ENCODE measurements at regions not wholly inside any gene's neighbourhood (a gene's known extent, or its start where the extent isn't known, plus 50 kb on each side); places are given as distances from the start of the nearest gene placed in this dataset.

DNA sequence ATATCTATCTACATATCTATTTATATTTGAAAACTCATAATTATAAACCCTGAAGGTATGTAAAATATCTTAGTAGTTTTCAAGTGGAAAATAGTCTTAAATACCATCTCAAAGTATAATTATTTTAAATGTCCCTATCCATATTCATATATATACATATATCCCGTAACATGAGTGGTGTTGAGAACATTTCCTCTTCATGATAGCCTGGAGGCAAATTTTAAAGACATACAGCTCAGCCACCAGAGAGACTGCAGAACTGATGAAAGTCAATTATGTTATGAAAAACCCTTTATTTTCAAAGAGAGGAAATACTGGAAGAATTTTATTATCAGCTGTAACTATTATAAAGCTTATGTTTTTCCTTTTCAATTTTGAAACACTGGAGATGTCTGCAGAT, 1806.7 kb upstream of the PCDH7 start:
- no peaks in the 10 kb centered on the region for H3K9me2 ChIP-seq
- H3K79me2 ChIP-seq (ENCODE audit: insufficient read depth), result no peaks in the 10 kb centered on the region
- no peaks in the 10 kb centered on the region for H3K4me1 ChIP-seq (ENCODE audit: control insufficient read depth in 1 of 2, insufficient read depth in 2 of 2, low read depth in 1 of 2, low read length in 1 of 2)
- ChIA-PET POLR2A (no interaction called here), CTCF (no interaction called here)
- no peaks in the 10 kb centered on the region for H3K9me3 ChIP-seq
- no peak overlapping the region for H2AFZ ChIP-seq (ENCODE audit: low read depth)
- no peak overlapping the region for H3K4me2 ChIP-seq
- H3K27ac ChIP-seq (ENCODE audit: low read depth in 2 of 2, low read length in 1 of 2), result no peak overlapping the region
- no peak overlapping the region for H3K4me3 ChIP-seq (ENCODE audit: low read depth in 2 of 2, low read length in 1 of 2)
- no peak for DNase-seq
- 0% methylated on average over 1 of the region's 1 CpG for WGBS (ENCODE audit: low lambda C conversion rate)
- no peak overlapping the region for H3K9ac ChIP-seq
- TF ChIP-seq RXRA (IDR thresholded peaks at IDR 0.05; ENCODE audit: borderline replicate concordance, low read depth) (no peak), FOXJ3 (CRISPR knock-in tag; IDR thresholded peaks at IDR 0.05) (no peak), FOSL2 (IDR thresholded peaks at IDR 0.05; ENCODE audit: borderline replicate concordance, low read depth) (no peak), EP300 (IDR thresholded peaks at IDR 0.05; ENCODE audit: borderline replicate concordance in 1 of 2, low read depth in 1 of 2, low read length in 1 of 2) (no peak), TAF1 (IDR thresholded peaks at IDR 0.05; ENCODE audit: borderline replicate concordance, low read depth, low read length) (no peak), GABPA (IDR thresholded peaks at IDR 0.05; ENCODE audit: low read depth) (no peak), YY1 (IDR thresholded peaks at IDR 0.05; ENCODE audit: low read depth) (no peak), MEF2A (IDR thresholded peaks at IDR 0.05; ENCODE audit: borderline replicate concordance, low read depth) (no peak), SMC3 (IDR thresholded peaks at IDR 0.05; ENCODE audit: low read depth, low read length) (no peak), ELF1 (IDR thresholded peaks at IDR 0.05) (no peak), EZH2phosphoT487 (IDR thresholded peaks at IDR 0.05; ENCODE audit: borderline replicate concordance, low read depth) (no peak), JUND (IDR thresholded peaks at IDR 0.05) (no peak)
- TF ChIP-seq, protein P1, sequence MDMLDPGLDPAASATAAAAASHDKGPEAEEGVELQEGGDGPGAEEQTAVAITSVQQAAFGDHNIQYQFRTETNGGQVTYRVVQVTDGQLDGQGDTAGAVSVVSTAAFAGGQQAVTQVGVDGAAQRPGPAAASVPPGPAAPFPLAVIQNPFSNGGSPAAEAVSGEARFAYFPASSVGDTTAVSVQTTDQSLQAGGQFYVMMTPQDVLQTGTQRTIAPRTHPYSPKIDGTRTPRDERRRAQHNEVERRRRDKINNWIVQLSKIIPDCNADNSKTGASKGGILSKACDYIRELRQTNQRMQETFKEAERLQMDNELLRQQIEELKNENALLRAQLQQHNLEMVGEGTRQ (IDR thresholded peaks at IDR 0.05; ENCODE audit: borderline replicate concordance, low read depth, low read length), result no peak
- TF ChIP-seq, protein P2, sequence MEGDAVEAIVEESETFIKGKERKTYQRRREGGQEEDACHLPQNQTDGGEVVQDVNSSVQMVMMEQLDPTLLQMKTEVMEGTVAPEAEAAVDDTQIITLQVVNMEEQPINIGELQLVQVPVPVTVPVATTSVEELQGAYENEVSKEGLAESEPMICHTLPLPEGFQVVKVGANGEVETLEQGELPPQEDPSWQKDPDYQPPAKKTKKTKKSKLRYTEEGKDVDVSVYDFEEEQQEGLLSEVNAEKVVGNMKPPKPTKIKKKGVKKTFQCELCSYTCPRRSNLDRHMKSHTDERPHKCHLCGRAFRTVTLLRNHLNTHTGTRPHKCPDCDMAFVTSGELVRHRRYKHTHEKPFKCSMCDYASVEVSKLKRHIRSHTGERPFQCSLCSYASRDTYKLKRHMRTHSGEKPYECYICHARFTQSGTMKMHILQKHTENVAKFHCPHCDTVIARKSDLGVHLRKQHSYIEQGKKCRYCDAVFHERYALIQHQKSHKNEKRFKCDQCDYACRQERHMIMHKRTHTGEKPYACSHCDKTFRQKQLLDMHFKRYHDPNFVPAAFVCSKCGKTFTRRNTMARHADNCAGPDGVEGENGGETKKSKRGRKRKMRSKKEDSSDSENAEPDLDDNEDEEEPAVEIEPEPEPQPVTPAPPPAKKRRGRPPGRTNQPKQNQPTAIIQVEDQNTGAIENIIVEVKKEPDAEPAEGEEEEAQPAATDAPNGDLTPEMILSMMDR (IDR thresholded peaks at IDR 0.05), result no peak
- TF ChIP-seq, protein P3, sequence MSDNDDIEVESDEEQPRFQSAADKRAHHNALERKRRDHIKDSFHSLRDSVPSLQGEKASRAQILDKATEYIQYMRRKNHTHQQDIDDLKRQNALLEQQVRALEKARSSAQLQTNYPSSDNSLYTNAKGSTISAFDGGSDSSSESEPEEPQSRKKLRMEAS (IDR thresholded peaks at IDR 0.05; ENCODE audit: low read depth), result no peak
- TF ChIP-seq, protein P4, sequence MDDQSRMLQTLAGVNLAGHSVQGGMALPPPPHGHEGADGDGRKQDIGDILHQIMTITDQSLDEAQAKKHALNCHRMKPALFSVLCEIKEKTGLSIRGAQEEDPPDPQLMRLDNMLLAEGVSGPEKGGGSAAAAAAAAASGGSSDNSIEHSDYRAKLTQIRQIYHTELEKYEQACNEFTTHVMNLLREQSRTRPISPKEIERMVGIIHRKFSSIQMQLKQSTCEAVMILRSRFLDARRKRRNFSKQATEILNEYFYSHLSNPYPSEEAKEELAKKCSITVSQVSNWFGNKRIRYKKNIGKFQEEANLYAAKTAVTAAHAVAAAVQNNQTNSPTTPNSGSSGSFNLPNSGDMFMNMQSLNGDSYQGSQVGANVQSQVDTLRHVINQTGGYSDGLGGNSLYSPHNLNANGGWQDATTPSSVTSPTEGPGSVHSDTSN (IDR thresholded peaks at IDR 0.05), result no peak
- TF ChIP-seq, protein P5, sequence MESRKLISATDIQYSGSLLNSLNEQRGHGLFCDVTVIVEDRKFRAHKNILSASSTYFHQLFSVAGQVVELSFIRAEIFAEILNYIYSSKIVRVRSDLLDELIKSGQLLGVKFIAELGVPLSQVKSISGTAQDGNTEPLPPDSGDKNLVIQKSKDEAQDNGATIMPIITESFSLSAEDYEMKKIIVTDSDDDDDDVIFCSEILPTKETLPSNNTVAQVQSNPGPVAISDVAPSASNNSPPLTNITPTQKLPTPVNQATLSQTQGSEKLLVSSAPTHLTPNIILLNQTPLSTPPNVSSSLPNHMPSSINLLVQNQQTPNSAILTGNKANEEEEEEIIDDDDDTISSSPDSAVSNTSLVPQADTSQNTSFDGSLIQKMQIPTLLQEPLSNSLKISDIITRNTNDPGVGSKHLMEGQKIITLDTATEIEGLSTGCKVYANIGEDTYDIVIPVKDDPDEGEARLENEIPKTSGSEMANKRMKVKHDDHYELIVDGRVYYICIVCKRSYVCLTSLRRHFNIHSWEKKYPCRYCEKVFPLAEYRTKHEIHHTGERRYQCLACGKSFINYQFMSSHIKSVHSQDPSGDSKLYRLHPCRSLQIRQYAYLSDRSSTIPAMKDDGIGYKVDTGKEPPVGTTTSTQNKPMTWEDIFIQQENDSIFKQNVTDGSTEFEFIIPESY (IDR thresholded peaks at IDR 0.05; ENCODE audit: borderline replicate concordance, low read depth), result no peak
- H3K36me3 ChIP-seq (replicated peaks in 1 of 2; ENCODE audit: control insufficient read depth in 1 of 2, insufficient read depth in 2 of 2, low read length in 1 of 2), result no peaks in the 10 kb centered on the region
- no peaks in the 10 kb centered on the region for H3K27me3 ChIP-seq (ENCODE audit: insufficient read depth)
- no peaks in the 10 kb centered on the region for H3F3A ChIP-seq (replicated peaks; ENCODE audit: insufficient read depth)
- H4K20me1 ChIP-seq (ENCODE audit: insufficient read depth), result no peaks in the 10 kb centered on the region

Measured in SK-N-SH (cell line).